NK-92 (cell line): ENCODE measurements at regions not wholly inside any gene's neighbourhood (a gene's known extent, or its start where the extent isn't known, plus 50 kb on each side); places are given as distances from the start of the nearest gene placed in this dataset.

ENCODE experiments used
- DNase-seq: peaks from one replicate; lab custom pipeline; 2025; ENCODE audit not compliant: unreplicated experiment; lab: John Stamatoyannopoulos, UW

- no peak for DNase-seq
Measured at GRCh38 chr1:212525479-212526110, 83.0 kb upstream of the ATF3 start.

GRCh38 chr1:212526111-212526491 lies 82.5 kb upstream of the ATF3 start:
- no peak for DNase-seq

- no peak for DNase-seq
Measured at GRCh38 chr1:212528501-212528900, 80.1 kb upstream of the ATF3 start.

GRCh38 chr1:212529211-212529741 lies 79.3 kb upstream of the ATF3 start:
- DNase-seq = no peak

GRCh38 chr1:212531267-212531666 lies 77.3 kb upstream of the ATF3 start:
- no peak for DNase-seq

- DNase-seq = no peak
Measured at GRCh38 chr1:212531796-212532195, 76.8 kb upstream of the ATF3 start.

GRCh38 chr1:212532469-212533147 lies 76.0 kb upstream of the ATF3 start:
- DNase-seq = no peak

- DNase-seq = no peak
Measured at GRCh38 chr1:212533148-212533517, 75.4 kb upstream of the ATF3 start.

GRCh38 chr1:212536586-212536985 lies 72.0 kb upstream of the ATF3 start:
- DNase-seq = no peak

- DNase-seq = no peak
Measured at GRCh38 chr1:212537610-212538009, 71.0 kb upstream of the ATF3 start.

GRCh38 chr1:212539737-212540430 lies 68.7 kb upstream of the ATF3 start:
- no peak for DNase-seq

GRCh38 chr1:212542761-212543187 lies 65.8 kb upstream of the ATF3 start:
- DNase-seq = no peak

GRCh38 chr1:212544110-212544509 lies 64.5 kb upstream of the ATF3 start:
- DNase-seq = no peak

- no peak for DNase-seq
Measured at GRCh38 chr1:212545941-212546635, 62.5 kb upstream of the ATF3 start.

GRCh38 chr1:212549503-212550017 lies 59.0 kb upstream of the ATF3 start:
- no peak for DNase-seq

GRCh38 chr1:212551929-212552328 lies 56.6 kb upstream of the ATF3 start:
- DNase-seq = no peak

- DNase-seq = no peak
Measured at GRCh38 chr1:212553676-212554075, 54.9 kb upstream of the ATF3 start.

GRCh38 chr1:212554401-212554800 lies 54.2 kb upstream of the ATF3 start:
- no peak for DNase-seq

GRCh38 chr1:212555426-212555825 lies 53.1 kb upstream of the ATF3 start:
- no peak for DNase-seq

GRCh38 chr1:212556822-212557549 lies 51.6 kb upstream of the ATF3 start:
- no peak for DNase-seq
